Caco-2 (cell line): ENCODE measurements at regions not wholly inside any gene's neighbourhood (a gene's known extent, or its start where the extent isn't known, plus 50 kb on each side); places are given as distances from the start of the nearest gene placed in this dataset.

Experiments
- BruUV-seq: library from RNA; stranded (reverse); fragments of 400-500 nt; replicated peaks from 2 replicates; lab custom pipeline; 2021; lab: Mats Ljungman, UMichigan
- CTCF ChIA-PET: fragments of 300-600 bp; sonication (Branson Sonifier 250); formaldehyde crosslinking; loops from one replicate; lab custom pipeline; 2022; ENCODE audit warnings: antibody characterized with exemption; lab: Charles Lee
- POLR2A ChIA-PET: fragments of 300-600 bp; sonication (Branson Sonifier 250); formaldehyde crosslinking; loops from one replicate; lab custom pipeline; 2022; ENCODE audit warnings: antibody characterized with exemption; lab: Charles Lee
- DNase-seq, 2 experiments: peaks; one replicate each; pipeline versions ENCODE4 v3.0.0 to v3.0.0-alpha.2; 2020 to 2022
- H3K27me3 ChIP-seq: replicated peaks from 2 replicates; pipeline ENCODE4 v1.6.0; 2011; ENCODE audit warnings: low read length; ENCODE audit not compliant: control insufficient read depth, insufficient read depth
- H3K36me3 ChIP-seq: 2 replicates; pipeline ENCODE4 v1.5.1; 2011; ENCODE audit warnings: low read length; ENCODE audit not compliant: control insufficient read depth, insufficient read depth
- H3K4me1 ChIP-seq: fragments of 250-450 bp; sonication (Bioruptor Pico); 2 replicates; pipeline ENCODE4 v1.5.1; 2020; ENCODE audit warnings: mild to moderate bottlenecking
- H3K4me3 ChIP-seq: 2 replicates; pipeline ENCODE4 v1.5.1; 2011; ENCODE audit warnings: low read depth, mild to moderate bottlenecking, control low read depth, low read length
- H3K9me3 ChIP-seq: fragments of 250-450 bp; sonication (Bioruptor Pico); 2 replicates; pipeline ENCODE4 v1.5.1; 2020; ENCODE audit warnings: mild to moderate bottlenecking, moderate library complexity
- H3K27ac Mint-ChIP-seq: one replicate; pipeline ENCODE4 v1.8.0; 2022; ENCODE audit warnings: mixed read lengths; ENCODE audit not compliant: unreplicated experiment
- H3K27me3 Mint-ChIP-seq: one replicate; pipeline ENCODE4 v1.8.0; 2022; ENCODE audit warnings: mixed read lengths; ENCODE audit not compliant: insufficient read depth, unreplicated experiment
- H3K36me3 Mint-ChIP-seq: one replicate; pipeline ENCODE4 v1.8.0; 2022; ENCODE audit warnings: mild to moderate bottlenecking, mixed read lengths; ENCODE audit not compliant: insufficient read depth, unreplicated experiment
- H3K4me1 Mint-ChIP-seq: one replicate; pipeline ENCODE4 v1.8.0; 2022; ENCODE audit warnings: low read depth, mixed read lengths; ENCODE audit not compliant: unreplicated experiment
- H3K4me3 Mint-ChIP-seq: one replicate; pipeline ENCODE4 v1.8.0; 2022; ENCODE audit warnings: mild to moderate bottlenecking, moderate library complexity, mixed read lengths; ENCODE audit not compliant: unreplicated experiment
- H3K9me3 Mint-ChIP-seq: one replicate; pipeline ENCODE4 v1.8.0; 2022; ENCODE audit warnings: mixed read lengths; ENCODE audit not compliant: unreplicated experiment
- intact Hi-C: fragments of 100-400 bp; cut with micrococcal nuclease; formaldehyde crosslinking; loops from one replicate; pipeline ENCODE4 v1.10.0; 2022; ENCODE audit not compliant: unreplicated experiment
- TF ChIP-seq, protein P1 (sequence below), 2 experiments: fragments of 200-600 bp in 1 of 2; IDR thresholded peaks; 1 replicate in 1 of 2; 2 replicates in 1 of 2; pipeline versions ENCODE4 v1.5.1 to v1.8.0; 2011 to 2022; ENCODE audit warnings: antibody characterized with exemption in 1 of 2, control low read depth in 1 of 2, inconsistent platforms in 1 of 2, low read depth in 1 of 2, low read length in 1 of 2, mild to moderate bottlenecking in 1 of 2, moderate library complexity in 1 of 2; ENCODE audit not compliant: insufficient read depth in 1 of 2, severe bottlenecking in 1 of 2, unreplicated experiment in 1 of 2

GRCh38 chr21:18161841-18162240 lies 82.8 kb upstream of the CHODL start:
- ChIA-PET POLR2A (no interaction called here), CTCF (no interaction called here)
- Histone ChIP-seq H3K9me3 (no peaks in the 10 kb centered on the region), H3K4me3 (no peak overlapping the region), H3K27me3 (no peaks in the 10 kb centered on the region), H3K36me3 (no peaks in the 10 kb centered on the region), H3K4me1 (no peaks in the 10 kb centered on the region)
- H3K27me3 Mint-ChIP-seq = peaks cover 7% of the 10 kb centered on the region
- no peaks in the 10 kb centered on the region for H3K36me3 Mint-ChIP-seq
- H3K27ac Mint-ChIP-seq = no peak overlapping the region
- DNase-seq = no peak
- no peaks in the 10 kb centered on the region for H3K4me1 Mint-ChIP-seq
- H3K4me3 Mint-ChIP-seq = no peak overlapping the region
- intact Hi-C loops = loop anchor here (10.0 kb wide), 1 partner anchor 117 kb away; no protein-coding TSS in a partner anchor
- BruUV-seq = no TSS peak
- TF ChIP-seq, protein P1, sequence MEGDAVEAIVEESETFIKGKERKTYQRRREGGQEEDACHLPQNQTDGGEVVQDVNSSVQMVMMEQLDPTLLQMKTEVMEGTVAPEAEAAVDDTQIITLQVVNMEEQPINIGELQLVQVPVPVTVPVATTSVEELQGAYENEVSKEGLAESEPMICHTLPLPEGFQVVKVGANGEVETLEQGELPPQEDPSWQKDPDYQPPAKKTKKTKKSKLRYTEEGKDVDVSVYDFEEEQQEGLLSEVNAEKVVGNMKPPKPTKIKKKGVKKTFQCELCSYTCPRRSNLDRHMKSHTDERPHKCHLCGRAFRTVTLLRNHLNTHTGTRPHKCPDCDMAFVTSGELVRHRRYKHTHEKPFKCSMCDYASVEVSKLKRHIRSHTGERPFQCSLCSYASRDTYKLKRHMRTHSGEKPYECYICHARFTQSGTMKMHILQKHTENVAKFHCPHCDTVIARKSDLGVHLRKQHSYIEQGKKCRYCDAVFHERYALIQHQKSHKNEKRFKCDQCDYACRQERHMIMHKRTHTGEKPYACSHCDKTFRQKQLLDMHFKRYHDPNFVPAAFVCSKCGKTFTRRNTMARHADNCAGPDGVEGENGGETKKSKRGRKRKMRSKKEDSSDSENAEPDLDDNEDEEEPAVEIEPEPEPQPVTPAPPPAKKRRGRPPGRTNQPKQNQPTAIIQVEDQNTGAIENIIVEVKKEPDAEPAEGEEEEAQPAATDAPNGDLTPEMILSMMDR (IDR thresholded peaks at IDR 0.05; ENCODE audit: insufficient read depth in 1 of 2, low read depth in 1 of 2, low read length in 1 of 2, severe bottlenecking in 1 of 2, unreplicated experiment in 1 of 2) = no peak
- no peaks in the 10 kb centered on the region for H3K9me3 Mint-ChIP-seq

GRCh38 chr21:18157406-18157805 lies 87.2 kb upstream of the CHODL start:
- no peak overlapping the region for H3K27ac Mint-ChIP-seq
- H3K9me3 Mint-ChIP-seq = no peaks in the 10 kb centered on the region
- DNase-seq = no peak
- no TSS peak for BruUV-seq
- Histone ChIP-seq H3K27me3 (no peaks in the 10 kb centered on the region), H3K4me1 (no peaks in the 10 kb centered on the region), H3K9me3 (no peaks in the 10 kb centered on the region), H3K36me3 (no peaks in the 10 kb centered on the region), H3K4me3 (no peak overlapping the region)
- no peak overlapping the region for H3K4me3 Mint-ChIP-seq
- POLR2A ChIA-PET = no interaction called here
- TF ChIP-seq, protein P1 (IDR thresholded peaks at IDR 0.05; ENCODE audit: insufficient read depth in 1 of 2, low read depth in 1 of 2, low read length in 1 of 2, severe bottlenecking in 1 of 2, unreplicated experiment in 1 of 2) = no peak
- peaks cover 7% of the 10 kb centered on the region for H3K27me3 Mint-ChIP-seq
- H3K36me3 Mint-ChIP-seq = no peaks in the 10 kb centered on the region
- no peaks in the 10 kb centered on the region for H3K4me1 Mint-ChIP-seq
- CTCF ChIA-PET = no interaction called here
- intact Hi-C loops = no loop called here

DNA sequence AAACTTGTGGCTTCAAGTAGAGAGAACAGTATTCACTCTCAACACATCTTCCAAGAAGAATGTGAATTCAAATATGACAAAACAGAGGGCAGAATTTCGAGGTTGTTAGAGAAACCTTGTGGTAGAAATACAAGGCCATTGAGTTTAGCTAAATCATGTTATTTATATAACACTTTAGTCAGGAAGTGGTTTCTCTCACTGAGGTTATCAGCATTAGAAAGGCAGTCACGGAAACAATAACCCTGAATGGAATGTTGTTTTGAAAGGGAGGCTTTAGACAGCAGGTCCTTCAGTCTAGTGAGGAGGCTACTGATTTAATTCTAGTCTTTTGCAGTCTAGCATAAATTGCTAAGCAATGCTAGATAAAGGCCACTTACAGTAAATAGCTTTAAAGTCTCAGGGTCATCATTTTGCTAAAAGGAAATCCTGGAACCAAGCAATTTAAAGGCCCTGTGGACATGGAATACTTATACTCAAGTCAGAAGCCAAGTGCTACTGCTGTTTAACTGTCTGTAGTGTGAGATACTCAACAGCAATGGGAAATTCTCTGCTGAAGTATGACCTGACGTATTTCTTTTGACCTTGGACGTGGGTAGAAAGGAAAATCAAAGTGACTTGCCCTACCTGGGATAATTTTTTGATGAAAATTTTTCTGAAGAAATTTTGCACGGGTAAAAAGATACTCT lies 89.0 kb upstream of the CHODL start:
- Histone ChIP-seq H3K4me3 (no peak overlapping the region), H3K36me3 (no peaks in the 10 kb centered on the region), H3K9me3 (no peaks in the 10 kb centered on the region), H3K4me1 (no peaks in the 10 kb centered on the region), H3K27me3 (no peaks in the 10 kb centered on the region)
- intact Hi-C loops = no loop called here
- Mint-ChIP-seq H3K36me3 (no peaks in the 10 kb centered on the region), H3K27ac (no peak overlapping the region), H3K4me1 (no peaks in the 10 kb centered on the region), H3K4me3 (no peak overlapping the region), H3K9me3 (no peaks in the 10 kb centered on the region), H3K27me3 (no peaks in the 10 kb centered on the region)
- POLR2A ChIA-PET = interaction anchor here (0.6 kb wide), 1 partner anchor 66 kb away, joined by 3 read pairs; no protein-coding TSS in a partner anchor
- TF ChIP-seq, protein P1 (IDR thresholded peaks at IDR 0.05; ENCODE audit: insufficient read depth in 1 of 2, low read depth in 1 of 2, low read length in 1 of 2, severe bottlenecking in 1 of 2, unreplicated experiment in 1 of 2) = no peak
- BruUV-seq = no TSS peak
- CTCF ChIA-PET = no interaction called here
- DNase-seq = no peak
